Duodenal mucosa (tissue), 2 donors: ENCODE measurements at regions not wholly inside any gene's neighbourhood (a gene's known extent, or its start where the extent isn't known, plus 50 kb on each side); places are given as distances from the start of the nearest gene placed in this dataset.

Experiments used
- H3K27ac ChIP-seq: one replicate; pipeline ENCODE4 v1.7.0; 2013; ENCODE audit warnings: low read depth, low read length
- H3K27me3 ChIP-seq, 2 donors: one replicate each; pipeline ENCODE4 v1.7.0; 2013; ENCODE audit warnings: low read length in 2 of 2, control low read depth in 1 of 2; ENCODE audit not compliant: insufficient read depth in 2 of 2, control insufficient read depth in 1 of 2
- H3K36me3 ChIP-seq, 2 donors: one replicate each; pipeline ENCODE4 v1.7.0; 2013; ENCODE audit warnings: low read length in 2 of 2, control low read depth in 1 of 2; ENCODE audit not compliant: insufficient read depth in 2 of 2, control insufficient read depth in 1 of 2
- H3K4me1 ChIP-seq, 2 donors: one replicate each; pipeline ENCODE4 v1.7.0; 2013; ENCODE audit warnings: low read length in 2 of 2, control low read depth in 1 of 2; ENCODE audit not compliant: insufficient read depth in 2 of 2, control insufficient read depth in 1 of 2
- H3K4me3 ChIP-seq, 2 donors: one replicate each; pipeline ENCODE4 v1.7.0; 2013; ENCODE audit warnings: low read length in 2 of 2, low read depth in 1 of 2
- H3K9ac ChIP-seq, 2 donors: one replicate each; pipeline ENCODE4 v1.7.0; 2013; ENCODE audit warnings: low read length in 2 of 2, low read depth in 1 of 2
- H3K9me3 ChIP-seq, 2 donors: one replicate each; pipeline ENCODE4 v1.7.0; 2013; ENCODE audit warnings: low read length in 2 of 2, control low read depth in 1 of 2; ENCODE audit not compliant: control insufficient read depth in 1 of 2

- Histone ChIP-seq H3K4me1 (no peaks in the 10 kb centered on the region), H3K4me3 (no peak overlapping the region), H3K27me3 (no peaks in the 10 kb centered on the region), H3K9me3 (no peaks in the 10 kb centered on the region), H3K9ac (no peak overlapping the region), H3K27ac (no peak overlapping the region), H3K36me3 (no peaks in the 10 kb centered on the region)
Observed at GRCh38 chr10:31253237-31253636, 65.8 kb upstream of the ZEB1 start.

- Histone ChIP-seq H3K9ac (no peak overlapping the region), H3K27ac (no peak overlapping the region), H3K4me3 (no peak overlapping the region), H3K36me3 (no peaks in the 10 kb centered on the region), H3K9me3 (no peaks in the 10 kb centered on the region), H3K27me3 (no peaks in the 10 kb centered on the region), H3K4me1 (no peaks in the 10 kb centered on the region)
Observed at GRCh38 chr10:31261511-31262311, 57.3 kb upstream of the ZEB1 start.

- Histone ChIP-seq H3K27ac (no peak overlapping the region), H3K4me3 (no peak overlapping the region), H3K9me3 (no peaks in the 10 kb centered on the region), H3K4me1 (no peaks in the 10 kb centered on the region), H3K36me3 (no peaks in the 10 kb centered on the region), H3K9ac (no peak overlapping the region), H3K27me3 (no peaks in the 10 kb centered on the region)
Observed at GRCh38 chr10:31262672-31263071, 56.3 kb upstream of the ZEB1 start.

- Histone ChIP-seq H3K9ac (no peak overlapping the region), H3K9me3 (no peaks in the 10 kb centered on the region), H3K36me3 (no peaks in the 10 kb centered on the region), H3K27ac (no peak overlapping the region), H3K4me1 (no peaks in the 10 kb centered on the region), H3K27me3 (no peaks in the 10 kb centered on the region), H3K4me3 (no peak overlapping the region)
Observed at GRCh38 chr10:31263903-31264302, 55.1 kb upstream of the ZEB1 start.

GRCh38 chr10:31268444-31269303 lies 50.3 kb upstream of the ZEB1 start:
- Histone ChIP-seq H3K27ac (no peak overlapping the region), H3K9me3 (no peaks in the 10 kb centered on the region), H3K36me3 (no peaks in the 10 kb centered on the region)

More at GRCh38 chr10:31268444-31269303, 50.3 kb upstream of the ZEB1 start:
- no peak overlapping the region for H3K9ac ChIP-seq
- no peaks in the 10 kb centered on the region for H3K27me3 ChIP-seq
- no peaks in the 10 kb centered on the region for H3K4me1 ChIP-seq
- no peak overlapping the region for H3K4me3 ChIP-seq
